ENCODE measurements at regions not wholly inside any gene's neighbourhood (a gene's known extent, or its start where the extent isn't known, plus 50 kb on each side); places are given as distances from the start of the nearest gene placed in this dataset.

DNA sequence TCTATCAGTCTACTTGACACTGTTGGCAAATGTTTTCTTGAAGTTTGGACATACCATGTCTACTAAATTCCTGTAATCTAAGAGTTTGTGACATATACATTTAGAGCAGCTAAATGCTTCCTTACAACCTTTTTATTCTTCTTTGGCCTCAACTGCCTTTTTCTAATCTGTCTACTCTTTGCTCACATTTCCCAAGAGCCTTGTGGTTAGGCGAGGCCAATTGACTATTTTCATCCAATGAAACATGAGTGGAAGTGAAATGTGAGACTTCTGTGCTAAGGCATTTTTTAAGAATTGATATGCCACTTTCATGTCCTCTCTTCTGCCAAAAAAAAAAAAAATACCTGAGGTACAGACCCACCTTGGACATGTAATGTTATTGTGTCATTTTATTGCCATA, 158.2 kb upstream of the MCHR2 start:
- Histone ChIP-seq H3K27ac (no peak overlapping the region), H3K4me3 (no peak overlapping the region), H3K9me3 (no peaks in the 10 kb centered on the region), H3K36me3 (no peaks in the 10 kb centered on the region), H3K27me3 (no peaks in the 10 kb centered on the region), H3K4me1 (no peaks in the 10 kb centered on the region)
- ATAC-seq = no peak
- no peak for FAIRE-seq
- DNase-seq = no peak
- intact Hi-C loops (cut with DNase I) = no loop called here
- TF ChIP-seq, protein P1, sequence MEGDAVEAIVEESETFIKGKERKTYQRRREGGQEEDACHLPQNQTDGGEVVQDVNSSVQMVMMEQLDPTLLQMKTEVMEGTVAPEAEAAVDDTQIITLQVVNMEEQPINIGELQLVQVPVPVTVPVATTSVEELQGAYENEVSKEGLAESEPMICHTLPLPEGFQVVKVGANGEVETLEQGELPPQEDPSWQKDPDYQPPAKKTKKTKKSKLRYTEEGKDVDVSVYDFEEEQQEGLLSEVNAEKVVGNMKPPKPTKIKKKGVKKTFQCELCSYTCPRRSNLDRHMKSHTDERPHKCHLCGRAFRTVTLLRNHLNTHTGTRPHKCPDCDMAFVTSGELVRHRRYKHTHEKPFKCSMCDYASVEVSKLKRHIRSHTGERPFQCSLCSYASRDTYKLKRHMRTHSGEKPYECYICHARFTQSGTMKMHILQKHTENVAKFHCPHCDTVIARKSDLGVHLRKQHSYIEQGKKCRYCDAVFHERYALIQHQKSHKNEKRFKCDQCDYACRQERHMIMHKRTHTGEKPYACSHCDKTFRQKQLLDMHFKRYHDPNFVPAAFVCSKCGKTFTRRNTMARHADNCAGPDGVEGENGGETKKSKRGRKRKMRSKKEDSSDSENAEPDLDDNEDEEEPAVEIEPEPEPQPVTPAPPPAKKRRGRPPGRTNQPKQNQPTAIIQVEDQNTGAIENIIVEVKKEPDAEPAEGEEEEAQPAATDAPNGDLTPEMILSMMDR (IDR thresholded peaks at IDR 0.05) = no peak
- WGBS, 2 donors = 90 to 97% methylated on average over 1 of the region's 1 CpG

DNA sequence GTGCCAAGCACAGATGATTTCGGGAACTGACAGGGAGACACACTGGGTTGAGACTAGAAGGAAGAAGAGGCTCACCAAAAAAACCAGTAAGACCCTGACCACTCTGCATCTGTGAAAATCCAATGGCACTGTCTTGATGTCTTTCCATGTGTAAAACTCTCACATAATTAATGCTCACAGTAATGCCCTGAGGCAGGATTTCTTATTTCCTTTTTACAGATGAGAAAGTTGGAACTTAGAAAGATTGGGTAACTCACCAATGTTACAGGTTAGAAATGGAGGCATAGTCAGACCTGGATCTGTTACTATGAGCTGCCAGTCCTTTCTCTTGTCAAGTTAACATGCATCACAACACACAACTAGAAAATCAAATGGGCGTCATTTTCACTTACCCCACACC, 151.0 kb upstream of the MCHR2 start:
- intact Hi-C loops (cut with DNase I) = no loop called here
- Histone ChIP-seq H3K9me3 (peaks cover 0 to 4% (median 0%) of the 10 kb centered on the region in 4 donors), H3K27ac (no peak overlapping the region), H3K4me1 (no peaks in the 10 kb centered on the region), H3K27me3 (no peaks in the 10 kb centered on the region), H3K4me3 (no peak overlapping the region), H3K36me3 (no peaks in the 10 kb centered on the region)
- ATAC-seq = no peak
- 85 to 92% methylated on average over 2 of the region's 2 CpGs for WGBS, 2 donors
- no peak for DNase-seq
- TF ChIP-seq, protein P1 (IDR thresholded peaks at IDR 0.05) = no peak
- no peak for FAIRE-seq

DNA sequence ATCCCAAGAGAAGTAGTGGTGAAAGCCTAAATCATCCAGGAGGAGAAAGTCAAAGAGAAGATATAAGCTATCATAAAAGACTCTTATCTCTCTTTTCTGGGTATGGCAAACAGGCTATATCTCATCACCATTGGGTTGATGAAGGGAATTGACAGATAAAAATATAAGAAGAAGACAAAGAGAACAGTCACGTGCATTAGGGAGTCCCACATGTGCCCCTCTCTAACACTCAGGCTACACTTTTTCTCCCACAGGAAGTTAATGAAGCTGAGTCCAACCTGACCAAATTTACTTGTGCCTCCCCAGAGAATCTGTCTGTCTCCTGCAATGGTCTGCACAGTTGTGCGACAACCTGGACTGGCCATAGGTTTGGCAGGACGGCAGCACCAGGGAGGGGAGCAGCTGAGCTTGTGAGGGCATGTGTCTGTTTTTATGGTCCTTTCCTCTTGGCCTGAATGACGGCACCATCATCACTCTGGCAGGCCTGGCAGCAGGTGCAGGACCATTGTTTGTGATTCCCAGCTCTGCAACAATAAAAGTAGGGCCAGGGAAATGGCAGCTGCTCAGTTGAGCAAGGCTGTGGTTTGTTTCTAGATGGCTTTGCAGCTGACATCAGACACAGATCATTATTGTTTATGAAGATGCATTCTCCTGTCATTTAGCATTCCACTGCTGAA, 144.5 kb upstream of the MCHR2 start:
- no peak for DNase-seq
- H3K4me3 ChIP-seq = no peak overlapping the region
- no peaks in the 10 kb centered on the region for H3K27me3 ChIP-seq
- ATAC-seq = no peak
- 72 to 79% methylated on average over 4 of the region's 4 CpGs for WGBS, 2 donors
- no peaks in the 10 kb centered on the region for H3K4me1 ChIP-seq
- intact Hi-C loops (cut with DNase I) = no loop called here
- no peaks in the 10 kb centered on the region for H3K36me3 ChIP-seq
- no peak overlapping the region for H3K27ac ChIP-seq
- FAIRE-seq = no peak
- TF ChIP-seq, protein P1 (IDR thresholded peaks at IDR 0.05) = no peak
- H3K9me3 ChIP-seq = peaks cover 0 to 4% (median 0%) of the 10 kb centered on the region in 4 donors

DNA sequence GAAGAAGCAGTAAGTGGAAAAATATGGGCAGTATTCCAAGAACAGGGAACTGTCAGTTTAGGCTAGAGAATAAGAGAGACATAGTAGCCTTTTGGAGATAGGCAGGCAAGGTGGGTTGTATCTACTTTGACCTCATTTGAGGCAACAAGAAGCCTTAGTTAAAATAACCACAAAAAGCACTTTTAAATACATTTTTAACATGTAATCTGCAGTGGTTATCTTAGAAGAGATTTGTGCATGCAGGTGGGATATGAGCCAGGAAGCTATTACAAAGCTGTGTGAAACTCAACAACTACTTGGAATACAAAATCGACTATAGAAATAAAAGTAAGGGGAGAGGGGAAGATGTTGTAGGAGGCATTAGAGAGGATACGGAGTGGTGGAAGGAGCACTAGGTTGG, 143.7 kb upstream of the MCHR2 start:
- H3K27ac ChIP-seq = no peak overlapping the region
- DNase-seq (no peak), ATAC-seq (no peak), FAIRE-seq (no peak)
- H3K36me3 ChIP-seq = no peaks in the 10 kb centered on the region
- no peak overlapping the region for H3K4me3 ChIP-seq
- peaks cover 0 to 4% (median 0%) of the 10 kb centered on the region in 4 donors for H3K9me3 ChIP-seq
- H3K4me1 ChIP-seq = no peaks in the 10 kb centered on the region
- TF ChIP-seq, protein P1 (IDR thresholded peaks at IDR 0.05) = no peak
- H3K27me3 ChIP-seq = no peaks in the 10 kb centered on the region
- 72 to 75% methylated on average over 2 of the region's 2 CpGs for WGBS, 2 donors
- intact Hi-C loops (cut with DNase I) = no loop called here

DNA sequence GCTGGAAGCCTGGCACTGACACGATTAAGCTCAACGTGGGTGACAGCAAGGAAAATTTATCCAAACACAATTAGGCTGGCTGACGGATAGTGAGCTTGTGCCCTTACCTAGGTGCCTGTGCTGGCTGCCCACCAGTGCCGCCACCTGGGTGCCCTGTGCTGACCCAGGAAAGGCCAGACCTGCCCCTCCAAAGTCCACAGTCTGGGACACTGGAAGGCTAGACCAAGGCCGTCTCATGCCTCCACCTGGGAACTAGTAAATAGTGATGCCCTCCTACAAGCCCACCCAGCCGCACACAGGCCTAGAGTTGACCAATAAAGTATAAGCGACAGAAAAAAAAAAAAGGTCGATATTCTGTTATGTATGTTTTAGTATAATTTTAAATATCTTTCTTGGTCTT, 142.6 kb upstream of the MCHR2 start:
- no peaks in the 10 kb centered on the region for H3K27me3 ChIP-seq
- 74 to 81% methylated on average over 8 of the region's 8 CpGs for WGBS, 2 donors
- ATAC-seq (no peak), FAIRE-seq (no peak), DNase-seq (peak in 1 of 6 donors; percentile 28)
- no peaks in the 10 kb centered on the region for H3K36me3 ChIP-seq
- no peaks in the 10 kb centered on the region for H3K4me1 ChIP-seq
- H3K9me3 ChIP-seq = peaks cover 0 to 4% (median 0%) of the 10 kb centered on the region in 4 donors
- no peak overlapping the region for H3K27ac ChIP-seq
- intact Hi-C loops (cut with DNase I) = no loop called here
- TF ChIP-seq, protein P1 (IDR thresholded peaks at IDR 0.05) = no peak
- no peak overlapping the region for H3K4me3 ChIP-seq
